ENCODE measurements at regions not wholly inside any gene's neighbourhood (a gene's known extent, or its start where the extent isn't known, plus 50 kb on each side); places are given as distances from the start of the nearest gene placed in this dataset.

GRCh38 chr5:50559955-50560354 lies 106.5 kb upstream of the PARP8 start:
- no peak for TF ChIP-seq CTCF (IDR thresholded peaks at IDR 0.05 in 8 of 11, conservative IDR thresholded peaks at IDR 0.05 in 3 of 11)
- no peak for TF ChIP-seq POLR2A (IDR thresholded peaks at IDR 0.05)
- no peak for TF ChIP-seq POLR2AphosphoS5 (IDR thresholded peaks at IDR 0.05)

Data from spleen (tissue), 7 donors.